Suprapubic skin (tissue), 3 donors: ENCODE measurements at regions not wholly inside any gene's neighbourhood (a gene's known extent, or its start where the extent isn't known, plus 50 kb on each side); places are given as distances from the start of the nearest gene placed in this dataset.

Experiments
- POLR2A ChIP-seq, 2 donors: fragments of 450-650 bp; IDR thresholded peaks; one replicate each; pipeline ENCODE4 v1.6.1; 2017; ENCODE audit warnings: antibody characterized with exemption in 2 of 2, mild to moderate bottlenecking in 2 of 2, moderate library complexity in 2 of 2
- TF ChIP-seq, protein P1 (sequence below), 2 donors: fragments of 200-600 bp in 1 of 2; fragments of 450-650 bp in 1 of 2; sonication (generic) in 1 of 2; IDR thresholded peaks; one replicate each; pipeline ENCODE4 v1.5.1; 2016 to 2019; ENCODE audit warnings: antibody characterized with exemption in 2 of 2, mild to moderate bottlenecking in 1 of 2, moderate library complexity in 1 of 2

DNA sequence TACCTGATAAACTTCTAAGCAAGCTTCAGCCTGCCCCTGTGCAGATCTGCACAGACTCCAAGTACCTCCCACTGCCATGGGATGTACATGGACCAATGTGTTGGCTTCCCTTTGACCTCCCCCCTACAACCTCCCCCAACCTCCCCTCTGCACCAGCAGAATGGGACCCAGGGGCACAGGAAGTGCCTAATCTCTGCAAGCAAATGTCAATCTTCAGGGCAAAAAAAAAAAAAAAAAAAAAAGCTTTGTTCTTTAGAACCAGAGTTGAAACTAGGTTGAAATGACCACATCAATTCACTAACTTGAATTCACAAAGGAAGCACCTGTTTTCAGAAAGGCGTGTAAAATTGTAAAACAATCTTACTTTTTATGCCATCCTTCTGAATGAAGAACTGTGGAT lies 53.9 kb upstream of the TIAM1 start:
- TF ChIP-seq, protein P1, sequence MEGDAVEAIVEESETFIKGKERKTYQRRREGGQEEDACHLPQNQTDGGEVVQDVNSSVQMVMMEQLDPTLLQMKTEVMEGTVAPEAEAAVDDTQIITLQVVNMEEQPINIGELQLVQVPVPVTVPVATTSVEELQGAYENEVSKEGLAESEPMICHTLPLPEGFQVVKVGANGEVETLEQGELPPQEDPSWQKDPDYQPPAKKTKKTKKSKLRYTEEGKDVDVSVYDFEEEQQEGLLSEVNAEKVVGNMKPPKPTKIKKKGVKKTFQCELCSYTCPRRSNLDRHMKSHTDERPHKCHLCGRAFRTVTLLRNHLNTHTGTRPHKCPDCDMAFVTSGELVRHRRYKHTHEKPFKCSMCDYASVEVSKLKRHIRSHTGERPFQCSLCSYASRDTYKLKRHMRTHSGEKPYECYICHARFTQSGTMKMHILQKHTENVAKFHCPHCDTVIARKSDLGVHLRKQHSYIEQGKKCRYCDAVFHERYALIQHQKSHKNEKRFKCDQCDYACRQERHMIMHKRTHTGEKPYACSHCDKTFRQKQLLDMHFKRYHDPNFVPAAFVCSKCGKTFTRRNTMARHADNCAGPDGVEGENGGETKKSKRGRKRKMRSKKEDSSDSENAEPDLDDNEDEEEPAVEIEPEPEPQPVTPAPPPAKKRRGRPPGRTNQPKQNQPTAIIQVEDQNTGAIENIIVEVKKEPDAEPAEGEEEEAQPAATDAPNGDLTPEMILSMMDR (IDR thresholded peaks at IDR 0.05) = no peak
- TF ChIP-seq POLR2A (IDR thresholded peaks at IDR 0.05) = no peak
